Anterior cingulate cortex (tissue), 58 donors: ENCODE measurements at regions not wholly inside any gene's neighbourhood (a gene's known extent, or its start where the extent isn't known, plus 50 kb on each side); places are given as distances from the start of the nearest gene placed in this dataset.
"Not testable (repeated sequence)": the region's sequence is repeated elsewhere in the genome, so short reads cannot be mapped to it uniquely, and the experiment has no call there.

ENCODE experiments used
- DNase-seq, 58 donors: peaks; one replicate each; lab custom pipeline; 2025; lab: John Stamatoyannopoulos, UW

DNA sequence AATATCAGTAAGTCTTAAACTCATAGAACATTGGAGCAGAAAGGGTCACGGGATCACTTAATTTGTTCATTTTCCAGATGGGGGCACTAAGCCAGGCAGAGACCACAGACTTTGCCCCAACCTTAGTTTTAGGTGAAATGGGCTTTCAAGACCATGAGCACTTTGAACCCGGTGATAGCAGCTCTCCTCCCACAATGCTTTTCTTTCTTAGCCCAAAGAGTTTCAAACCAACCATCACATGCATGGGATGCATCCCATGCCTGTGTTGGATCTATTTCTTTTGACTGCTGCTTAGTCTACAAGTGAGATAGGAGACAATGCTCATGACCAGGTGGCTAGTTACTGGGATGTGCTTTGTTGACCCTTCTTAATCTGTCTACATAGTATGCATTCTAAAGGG, 240.6 kb downstream of the NUF2 start:
- no peak for DNase-seq

DNA sequence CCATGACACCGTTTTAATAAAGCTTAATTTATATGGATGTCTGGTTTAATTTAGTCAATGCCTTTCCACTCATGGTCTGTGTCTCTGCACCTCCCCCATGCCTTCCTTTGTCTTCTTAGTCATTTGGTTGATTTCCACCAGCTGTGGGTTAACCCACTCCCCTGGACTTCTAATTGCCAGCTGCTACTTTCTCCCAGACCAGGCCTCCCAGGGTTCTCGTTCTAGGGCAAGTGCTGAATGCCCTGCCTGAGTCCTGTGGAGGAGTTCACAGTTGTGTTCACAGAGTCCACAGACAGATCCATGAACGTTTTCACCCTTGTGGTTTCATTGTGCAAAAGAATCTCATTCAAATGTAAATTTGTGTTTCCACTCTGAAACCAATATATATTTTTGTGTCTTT, 243.4 kb downstream of the NUF2 start:
- no peak for DNase-seq

- no peak for DNase-seq
These were observed 248.3 kb downstream of the NUF2 start for GRCh38 chr1:163570071-163570470.

- no peak for DNase-seq
These were observed 250.2 kb downstream of the NUF2 start for GRCh38 chr1:163571950-163572349.

DNA sequence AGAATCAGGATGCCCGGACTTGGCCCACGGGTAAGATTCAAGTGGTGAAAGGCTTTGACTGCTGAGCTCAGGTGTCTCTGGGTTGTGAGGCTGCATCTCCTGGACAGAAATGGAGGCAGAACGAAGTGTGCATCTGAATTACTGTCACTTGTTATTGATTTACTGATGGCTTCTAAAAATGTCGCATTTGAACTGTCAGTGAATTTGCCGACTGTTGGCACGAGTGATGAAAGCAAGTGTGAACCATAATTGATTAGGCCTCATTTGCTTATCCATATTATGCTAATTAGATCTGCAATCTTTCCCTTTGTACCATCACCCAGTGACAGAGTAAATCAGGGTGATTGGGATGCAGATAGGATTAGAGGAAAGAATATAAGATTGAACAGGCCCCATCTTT, 252.4 kb downstream of the NUF2 start:
- no peak for DNase-seq

GRCh38 chr1:163580926-163581325, 259.2 kb downstream of the NUF2 start:
- no peak for DNase-seq

- DNase-seq = no peak
These were observed 262.0 kb downstream of the NUF2 start for GRCh38 chr1:163583661-163584181.

DNA sequence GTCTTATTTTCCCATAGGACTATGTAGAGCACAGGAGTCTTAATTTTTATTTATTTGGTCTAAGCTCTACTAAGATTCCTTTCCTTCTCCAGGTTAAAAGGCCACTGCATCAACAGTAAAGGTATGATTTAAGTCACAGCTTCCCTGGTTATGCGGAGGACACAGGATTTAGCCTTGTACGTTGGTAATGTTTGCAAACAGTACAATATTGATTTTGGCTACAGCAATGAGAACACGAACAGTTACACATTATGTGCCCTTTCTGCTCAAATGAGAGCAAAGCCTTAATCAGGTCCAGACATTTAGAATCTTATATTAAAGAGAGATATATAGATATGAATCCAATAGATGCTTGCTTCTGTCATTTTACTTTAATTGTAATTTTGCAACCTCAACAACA, 264.0 kb downstream of the NUF2 start:
- DNase-seq = no peak

GRCh38 chr1:163588796-163589195, 267.0 kb downstream of the NUF2 start:
- DNase-seq = no peak

DNA sequence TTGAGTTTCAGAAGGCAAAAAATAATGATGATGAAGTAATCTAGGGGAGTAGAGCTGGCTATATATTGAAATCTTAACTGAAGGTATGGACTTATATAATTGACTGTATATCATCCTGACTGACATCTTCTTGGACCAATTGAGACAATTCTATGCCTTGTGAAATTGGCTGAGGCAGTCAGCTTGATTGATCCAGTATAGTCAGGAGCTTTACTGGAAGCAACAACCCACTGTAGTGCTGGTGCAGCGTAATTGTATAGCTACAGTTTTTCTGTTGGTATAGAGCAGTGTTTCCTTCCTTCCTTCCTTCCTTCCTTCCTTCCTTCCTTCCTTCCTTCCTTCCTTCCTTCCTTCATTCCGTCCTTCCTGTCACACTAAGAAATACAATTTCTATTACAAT, 268.0 kb downstream of the NUF2 start:
- no peak for DNase-seq

DNA sequence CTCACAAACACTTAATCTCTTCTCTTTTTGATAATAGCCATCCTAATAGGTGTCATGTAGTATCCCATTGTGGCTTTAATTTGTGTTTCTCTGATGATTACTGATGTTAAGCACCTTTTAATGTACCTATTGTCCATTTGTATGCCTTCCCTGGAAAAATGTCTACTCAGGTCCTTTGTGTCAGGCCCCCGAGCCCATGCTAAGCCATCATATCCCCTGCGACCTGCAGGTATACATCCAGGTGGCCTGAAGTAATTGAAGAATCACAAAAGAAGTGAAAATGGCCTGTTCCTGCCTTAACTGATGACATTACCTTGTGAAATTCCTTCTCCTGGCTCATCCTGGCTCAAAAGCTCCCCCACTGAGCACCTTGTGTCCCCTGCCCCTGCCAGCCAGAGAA, 269.4 kb downstream of the NUF2 start:
- not testable (repeated sequence) for DNase-seq

GRCh38 chr1:163592623-163593022, 270.9 kb downstream of the NUF2 start:
- not testable (repeated sequence) for DNase-seq

- not testable (repeated sequence) for DNase-seq
These were observed 274.4 kb downstream of the NUF2 start for GRCh38 chr1:163596106-163596505.

DNA sequence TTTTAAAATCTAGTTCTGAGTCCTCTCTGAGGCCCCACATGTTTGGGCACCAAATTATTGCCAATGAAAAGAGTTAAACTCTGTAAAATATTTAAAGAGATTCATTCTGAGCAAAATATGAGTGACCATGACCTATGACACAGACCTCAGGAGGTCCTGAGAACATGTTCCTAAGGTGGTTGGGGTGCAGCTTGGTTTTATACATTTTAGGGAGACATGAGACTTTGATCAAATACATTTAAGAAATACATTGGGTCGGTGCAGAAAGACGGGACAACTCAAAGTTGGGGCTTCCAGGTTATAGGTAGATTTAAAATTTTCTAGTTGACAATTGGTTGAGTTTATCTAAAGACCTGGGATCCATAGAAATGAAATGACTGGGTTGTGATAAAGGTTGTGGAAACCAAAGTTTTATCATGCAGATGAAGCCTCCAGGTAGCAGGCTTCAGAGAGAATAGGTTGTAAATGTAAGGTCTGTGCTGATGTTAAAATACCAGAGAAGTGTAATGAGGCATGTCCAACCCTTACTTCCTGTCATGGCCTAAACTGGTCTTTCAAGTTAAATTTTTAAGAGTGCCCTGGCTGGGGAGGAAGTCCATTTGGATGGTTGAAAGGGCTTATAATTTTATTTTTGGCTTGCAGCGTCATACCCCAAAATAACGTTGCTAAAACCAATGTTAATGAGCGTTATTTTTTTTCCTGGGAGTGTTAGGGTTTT, 274.9 kb downstream of the NUF2 start:
- no peak for DNase-seq

- DNase-seq = no peak
These were observed 282.6 kb downstream of the NUF2 start for GRCh38 chr1:163604321-163604720.

- no peak for DNase-seq
These were observed 283.1 kb downstream of the NUF2 start for GRCh38 chr1:163604896-163605295.

DNA sequence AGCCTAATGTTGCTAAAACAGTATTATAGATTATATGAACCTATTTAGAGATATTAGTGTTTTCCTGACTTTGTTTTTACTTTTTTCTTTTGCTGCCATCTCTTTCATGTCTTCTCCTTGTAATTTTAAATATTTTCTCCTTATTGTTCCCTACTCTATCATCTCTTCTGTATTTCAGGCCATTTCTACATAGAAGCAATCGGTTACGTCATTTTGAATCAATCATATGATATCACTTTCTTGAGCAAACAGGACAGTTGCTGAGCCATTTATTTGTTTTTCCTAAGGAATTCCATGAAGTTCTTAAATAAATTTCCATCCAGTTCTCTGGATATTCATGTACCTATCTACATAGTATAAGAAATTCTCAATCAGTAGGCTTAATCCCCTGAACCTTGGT, 287.2 kb downstream of the NUF2 start:
- no peak for DNase-seq

DNA sequence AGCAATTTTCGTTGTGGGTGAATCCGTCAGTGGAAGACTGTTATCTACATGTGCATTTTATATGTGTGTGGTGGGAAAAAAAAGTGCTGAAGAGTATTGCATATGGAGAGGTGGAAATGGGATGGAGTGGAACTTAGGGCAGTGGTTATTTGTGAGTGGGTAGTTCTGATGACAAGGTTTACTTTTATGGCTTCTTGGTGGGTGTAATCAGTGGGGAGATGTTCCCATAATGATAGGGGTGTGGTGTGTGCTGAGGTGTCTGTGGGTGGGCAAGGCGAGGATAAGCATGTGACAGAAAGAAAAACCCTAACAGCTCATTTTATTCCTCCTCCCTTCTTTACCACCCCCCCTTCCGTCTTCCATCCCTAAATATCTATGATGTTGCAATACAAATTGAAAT, 288.1 kb downstream of the NUF2 start:
- DNase-seq = no peak

DNA sequence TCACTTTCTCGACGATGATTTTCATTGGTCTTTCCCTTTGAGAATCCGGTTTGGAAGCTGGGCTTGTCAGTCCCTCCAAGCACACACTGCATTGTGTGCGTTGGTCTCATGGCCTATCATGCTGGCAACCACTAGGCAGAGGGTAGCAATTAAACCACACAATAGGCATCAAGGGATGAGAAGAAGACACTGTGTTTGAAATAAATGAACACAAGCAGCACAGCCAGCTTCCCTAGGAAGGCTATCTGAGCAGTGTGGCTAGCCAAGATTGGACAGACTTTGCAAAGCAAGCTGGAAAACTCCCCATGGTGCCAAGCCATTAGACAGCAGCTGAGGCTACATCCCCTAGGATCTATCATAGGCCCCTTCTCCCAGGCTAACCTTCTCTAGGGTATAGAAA, 288.7 kb downstream of the NUF2 start:
- DNase-seq = peak in 11 of 58 donors; percentile 0 to 21 (median 3)

DNA sequence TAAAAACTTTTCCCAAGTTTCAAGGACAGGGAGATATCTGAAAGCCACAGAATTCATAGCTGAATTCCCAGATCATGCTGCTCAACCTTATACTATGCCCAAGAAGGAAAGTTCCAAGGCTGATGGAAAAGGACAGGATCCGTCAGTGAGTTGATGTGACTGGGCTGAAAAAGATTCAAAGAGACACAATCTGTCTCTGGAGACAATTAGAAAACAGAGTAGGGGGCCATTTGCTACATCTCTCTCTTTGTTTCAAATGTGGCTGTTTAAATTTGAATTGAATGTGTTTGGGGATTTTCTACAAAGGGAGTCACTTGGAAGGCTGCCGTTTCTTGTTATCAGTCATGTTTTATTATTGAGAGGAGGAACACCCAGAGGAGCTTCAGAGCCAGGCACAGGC, 292.6 kb downstream of the NUF2 start:
- DNase-seq = no peak

DNA sequence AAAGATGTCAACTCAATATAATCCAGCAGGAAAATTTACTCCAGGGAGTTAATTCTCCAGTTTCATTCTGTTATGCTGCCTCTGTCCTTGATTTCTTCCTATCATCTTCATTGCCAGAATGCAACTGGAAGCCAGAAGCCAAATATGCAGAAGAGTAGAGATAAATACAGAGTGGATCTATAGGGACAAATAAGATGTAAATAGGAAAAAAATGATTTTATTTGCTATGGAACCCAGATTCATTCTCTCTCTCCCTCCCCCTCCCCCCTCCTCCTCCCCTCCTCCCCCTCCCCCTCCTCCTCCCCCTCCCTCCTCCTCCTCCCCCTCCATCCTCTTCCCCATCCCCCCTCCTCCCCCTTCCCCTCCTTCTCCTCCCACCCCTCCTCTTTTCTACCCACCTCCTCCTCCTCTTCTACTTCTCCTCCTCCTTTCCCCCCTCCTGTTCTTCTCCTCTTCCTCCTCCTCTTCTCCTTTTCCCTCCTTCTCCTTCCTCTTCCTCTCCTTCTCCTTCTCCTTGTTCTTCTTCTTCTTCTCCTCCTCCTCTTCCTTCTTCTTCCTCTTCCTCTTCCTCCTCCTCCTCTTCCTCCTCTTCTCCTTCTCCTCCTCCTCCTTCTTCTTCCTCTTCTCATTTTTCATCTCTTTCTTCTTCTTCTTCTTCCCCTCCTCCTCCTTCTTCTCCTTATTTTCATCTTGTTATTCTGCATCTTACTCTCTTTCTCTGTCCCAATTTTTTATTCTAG, 306.4 kb downstream of the NUF2 start:
- no peak for DNase-seq

DNA sequence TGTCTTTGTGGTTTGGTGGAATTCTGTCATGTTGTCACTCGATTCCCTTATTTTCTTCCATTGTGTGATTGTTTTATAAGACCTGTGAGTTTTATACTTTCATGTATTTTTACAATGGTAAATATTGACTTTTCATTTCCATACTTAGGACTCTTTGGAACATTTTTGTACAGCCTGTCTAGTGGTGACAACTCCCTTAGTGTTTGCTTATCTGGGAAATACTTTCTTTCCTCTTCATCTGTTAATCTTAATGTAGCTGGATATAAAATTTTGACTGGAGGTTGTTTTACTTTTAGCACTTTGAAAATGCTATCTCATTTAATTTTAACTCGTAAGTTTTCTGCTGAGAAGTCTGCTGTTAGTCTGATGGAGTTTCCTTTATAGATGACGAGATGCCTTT, 310.5 kb downstream of the NUF2 start:
- no peak for DNase-seq
